ENCODE measurements at regions not wholly inside any gene's neighbourhood (a gene's known extent, or its start where the extent isn't known, plus 50 kb on each side); places are given as distances from the start of the nearest gene placed in this dataset.

DNA sequence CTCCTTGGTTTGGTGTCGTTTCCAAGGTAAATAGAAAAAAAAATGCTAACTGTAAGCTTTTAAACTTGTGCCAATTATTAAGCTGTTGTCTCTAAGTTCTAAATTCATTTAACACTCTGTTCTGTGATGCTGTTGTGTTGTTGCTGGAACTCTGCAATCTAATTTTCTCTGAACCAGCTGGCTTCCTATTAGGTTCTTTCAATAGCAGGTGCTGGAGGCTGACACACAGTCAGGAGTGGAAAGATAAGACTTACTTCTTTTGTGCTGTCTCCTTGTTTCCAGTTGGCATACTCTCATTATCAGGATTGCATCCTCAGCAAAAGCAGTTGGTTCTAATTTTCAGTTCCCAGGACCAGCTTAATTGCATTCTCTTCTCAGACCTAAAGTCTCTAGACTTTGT lies 1252.6 kb upstream of the NUDT12 start:
- no peak for TF ChIP-seq CTCF (IDR thresholded peaks at IDR 0.05; ENCODE audit: unreplicated experiment)
- intact Hi-C loops (cut with micrococcal nuclease), result no loop called here
- Mint-ChIP-seq H3K27me3 (ENCODE audit: insufficient read depth, unreplicated experiment) (no peaks in the 10 kb centered on the region), H3K36me3 (ENCODE audit: insufficient read depth, unreplicated experiment) (no peaks in the 10 kb centered on the region), H3K4me1 (ENCODE audit: insufficient read depth, unreplicated experiment) (no peaks in the 10 kb centered on the region), H3K9me3 (ENCODE audit: unreplicated experiment) (no peaks in the 10 kb centered on the region), H3K27ac (ENCODE audit: low read depth, unreplicated experiment) (no peak overlapping the region), H3K4me3 (ENCODE audit: unreplicated experiment) (no peak overlapping the region)
- CTCF ChIA-PET, result no interaction called here
- POLR2A ChIA-PET, result no interaction called here
- BruUV-seq (replicated peaks), result no TSS peak
- no peak for DNase-seq (ENCODE audit: unreplicated experiment)

DNA sequence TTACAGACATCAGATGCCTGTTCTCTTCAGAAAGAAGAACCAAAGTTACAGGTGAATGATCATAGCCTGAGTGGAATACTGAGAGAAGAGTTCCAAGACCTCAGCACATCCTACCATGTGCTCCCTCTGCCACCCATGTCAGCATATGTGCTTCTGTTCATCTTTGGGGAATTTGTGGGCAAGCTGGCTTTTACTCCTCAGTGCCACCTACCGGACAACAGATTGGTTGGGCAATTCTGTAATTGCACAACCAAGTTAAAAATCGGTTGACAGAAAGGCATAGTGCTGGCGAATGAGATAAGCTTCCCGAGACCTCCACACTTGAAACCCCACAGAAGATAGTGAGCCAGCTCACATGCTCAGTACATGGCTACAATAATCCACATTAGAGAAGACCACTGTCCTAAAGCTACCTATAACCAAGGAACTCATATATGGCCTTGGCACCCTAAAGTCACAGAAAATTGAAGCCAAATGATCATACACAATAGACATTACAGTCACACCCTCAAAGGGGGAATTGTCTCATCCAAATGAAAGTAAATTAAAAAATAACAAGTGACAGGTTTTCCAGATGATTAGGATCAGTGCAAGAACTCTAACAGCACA lies 1238.0 kb upstream of the NUDT12 start:
- intact Hi-C loops (cut with micrococcal nuclease), result loop anchor here (10.0 kb wide), 1 partner anchor 226 kb away; no protein-coding TSS in a partner anchor
- Mint-ChIP-seq H3K36me3 (ENCODE audit: insufficient read depth, unreplicated experiment) (no peaks in the 10 kb centered on the region), H3K4me1 (ENCODE audit: insufficient read depth, unreplicated experiment) (no peaks in the 10 kb centered on the region), H3K4me3 (ENCODE audit: unreplicated experiment) (no peak overlapping the region), H3K27me3 (ENCODE audit: insufficient read depth, unreplicated experiment) (no peaks in the 10 kb centered on the region), H3K9me3 (ENCODE audit: unreplicated experiment) (no peaks in the 10 kb centered on the region), H3K27ac (ENCODE audit: low read depth, unreplicated experiment) (no peak overlapping the region)
- TF ChIP-seq CTCF (IDR thresholded peaks at IDR 0.05; ENCODE audit: unreplicated experiment), result peak; percentile 30
- ChIA-PET CTCF (interaction anchor here (0.5 to 1.1 kb wide), 2 partner anchors 12 to 1925 kb away, joined by 3 read pairs; no protein-coding TSS in a partner anchor), POLR2A (no interaction called here)
- no TSS peak for BruUV-seq (replicated peaks)
- peak; percentile 16 for DNase-seq (ENCODE audit: unreplicated experiment)

DNA sequence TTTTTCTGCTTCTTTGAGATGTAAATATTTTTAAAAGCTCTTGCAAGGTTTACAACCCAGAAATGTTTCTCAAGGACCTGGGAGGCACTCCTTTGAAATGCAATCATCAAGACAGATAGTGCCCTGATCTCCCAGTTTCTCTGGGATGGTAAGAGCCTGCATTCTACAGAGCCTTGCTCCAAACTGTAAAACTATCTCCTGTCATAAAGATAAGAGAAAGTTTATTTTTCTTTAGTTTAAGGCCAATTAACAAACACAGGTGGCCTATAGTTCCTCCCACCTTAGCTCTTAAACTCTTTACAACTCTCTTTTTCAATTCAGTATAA lies 1231.1 kb upstream of the NUDT12 start:
- no peaks in the 10 kb centered on the region for H3K9me3 Mint-ChIP-seq (ENCODE audit: unreplicated experiment)
- intact Hi-C loops (cut with micrococcal nuclease), result no loop called here
- DNase-seq (ENCODE audit: unreplicated experiment), result no peak
- H3K4me3 Mint-ChIP-seq (ENCODE audit: unreplicated experiment), result no peak overlapping the region
- H3K36me3 Mint-ChIP-seq (ENCODE audit: insufficient read depth, unreplicated experiment), result no peaks in the 10 kb centered on the region
- no peak overlapping the region for H3K27ac Mint-ChIP-seq (ENCODE audit: low read depth, unreplicated experiment)
- POLR2A ChIA-PET, result no interaction called here
- no TSS peak for BruUV-seq (replicated peaks)
- no peak for TF ChIP-seq CTCF (IDR thresholded peaks at IDR 0.05; ENCODE audit: unreplicated experiment)
- CTCF ChIA-PET, result no interaction called here
- no peaks in the 10 kb centered on the region for H3K27me3 Mint-ChIP-seq (ENCODE audit: insufficient read depth, unreplicated experiment)
- no peaks in the 10 kb centered on the region for H3K4me1 Mint-ChIP-seq (ENCODE audit: insufficient read depth, unreplicated experiment)

DNA sequence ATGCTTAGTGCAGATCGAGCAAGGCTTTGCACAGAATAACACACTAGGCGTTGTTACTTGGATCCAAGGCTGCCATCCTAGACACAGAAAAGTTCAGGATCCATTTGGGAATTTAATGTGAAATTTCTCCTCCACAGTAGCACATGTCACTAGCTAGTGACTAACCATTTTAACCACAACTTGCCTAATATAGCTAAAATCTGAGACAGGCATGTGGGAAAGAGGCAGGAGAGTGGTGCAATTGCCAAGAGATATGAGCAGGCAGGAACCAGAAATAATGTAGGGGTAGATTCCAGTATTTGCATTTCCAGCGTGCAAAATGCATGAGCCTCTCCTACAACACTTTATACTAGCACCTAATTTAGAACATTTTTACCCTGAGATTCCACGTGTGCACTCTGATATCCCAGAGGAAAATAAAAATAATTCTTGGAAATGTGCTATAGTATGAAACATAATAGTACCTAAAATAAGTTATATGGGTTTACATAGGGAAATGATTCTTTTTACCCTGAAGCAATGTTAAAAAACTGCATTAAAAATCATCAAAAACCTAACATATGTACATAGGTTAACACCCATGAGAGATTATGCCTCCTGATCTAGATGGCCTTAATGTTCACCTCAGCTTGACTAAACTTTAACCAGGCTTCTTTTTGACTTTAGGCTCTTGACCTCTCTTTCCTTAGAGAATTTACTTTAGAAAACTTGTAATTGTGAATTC lies 1230.6 kb upstream of the NUDT12 start:
- no peak overlapping the region for H3K27ac Mint-ChIP-seq (ENCODE audit: low read depth, unreplicated experiment)
- H3K9me3 Mint-ChIP-seq (ENCODE audit: unreplicated experiment), result no peaks in the 10 kb centered on the region
- DNase-seq (ENCODE audit: unreplicated experiment), result peak; percentile 48
- H3K27me3 Mint-ChIP-seq (ENCODE audit: insufficient read depth, unreplicated experiment), result no peaks in the 10 kb centered on the region
- H3K36me3 Mint-ChIP-seq (ENCODE audit: insufficient read depth, unreplicated experiment), result no peaks in the 10 kb centered on the region
- H3K4me3 Mint-ChIP-seq (ENCODE audit: unreplicated experiment), result no peak overlapping the region
- TF ChIP-seq CTCF (IDR thresholded peaks at IDR 0.05; ENCODE audit: unreplicated experiment), result no peak
- no peaks in the 10 kb centered on the region for H3K4me1 Mint-ChIP-seq (ENCODE audit: insufficient read depth, unreplicated experiment)
- POLR2A ChIA-PET, result no interaction called here
- intact Hi-C loops (cut with micrococcal nuclease), result no loop called here
- CTCF ChIA-PET, result no interaction called here
- no TSS peak for BruUV-seq (replicated peaks)

Measured in MCF 10A (cell line).